K562 (cell line): ENCODE measurements at regions not wholly inside any gene's neighbourhood (a gene's known extent, or its start where the extent isn't known, plus 50 kb on each side); places are given as distances from the start of the nearest gene placed in this dataset.

ENCODE experiments used
- ADNP ChIP-seq: fragments of 200-800 bp; sonication (Bioruptor generic); IDR thresholded peaks from 2 replicates; pipeline ENCODE4 v1.6.1; 2016; ENCODE audit warnings: missing genetic modification characterization, missing compliant biosample characterization
- ATF7 ChIP-seq: fragments of 450-650 bp; IDR thresholded peaks from 2 replicates; pipeline ENCODE4 v1.7.1; 2014; ENCODE audit warnings: mild to moderate bottlenecking, moderate library complexity
- DNMT1 ChIP-seq: fragments of 450-650 bp; IDR thresholded peaks from 2 replicates; pipeline ENCODE4 v1.6.1; 2016; ENCODE audit warnings: antibody characterized with exemption, mild to moderate bottlenecking
- EP300 ChIP-seq: IDR thresholded peaks from 2 replicates; pipeline ENCODE4 v1.6.1; 2012; ENCODE audit warnings: low read length, improper control_type of control experiment
- FIP1L1 ChIP-seq: fragments of 200-400 bp; formaldehyde crosslinking; IDR thresholded peaks from 2 replicates; pipeline ENCODE4 v1.6.1; 2018; ENCODE audit warnings: mild to moderate bottlenecking, low read depth, low read length; ENCODE audit not compliant: poor library complexity, severe bottlenecking
- HLTF ChIP-seq: fragments of 450-650 bp; IDR thresholded peaks from 2 replicates; pipeline ENCODE4 v1.6.1; 2016
- ID3 ChIP-seq, 2 experiments: fragments of 250-450 bp in 1 of 2; fragments of 450-650 bp in 1 of 2; sonication (Bioruptor Pico) in 1 of 2; IDR thresholded peaks; 2 replicates each; pipeline versions ENCODE4 v1.6.1 to v1.8.0; 2016 to 2021; ENCODE audit warnings: mild to moderate bottlenecking in 2 of 2, moderate library complexity in 2 of 2, missing compliant biosample characterization in 1 of 2, missing genetic modification characterization in 1 of 2
- KDM5B ChIP-seq: fragments of 200-600 bp; sonication (generic); IDR thresholded peaks from 2 replicates; pipeline ENCODE4 v1.6.1; 2012; ENCODE audit warnings: low read depth, mild to moderate bottlenecking, moderate library complexity, low read length, control low read depth, inconsistent platforms; ENCODE audit not compliant: insufficient replicate concordance
- MAFF ChIP-seq: IDR thresholded peaks from 2 replicates; pipeline ENCODE4 v1.6.1; 2012; ENCODE audit warnings: low read length, improper control_type of control experiment
- MAZ ChIP-seq, 2 experiments: fragments of 450-650 bp in 1 of 2; sonication (generic) in 1 of 2; formaldehyde crosslinking; IDR thresholded peaks in 1 of 2; conservative IDR thresholded peaks in 1 of 2; 2 replicates each; pipeline versions ENCODE4 v1.4.0 to v1.5.0; 2020; ENCODE audit warnings: mild to moderate bottlenecking in 1 of 2, missing genetic modification reagents in 1 of 2
- MTF1 ChIP-seq: fragments of 250-450 bp; sonication (Bioruptor Pico); IDR thresholded peaks from 2 replicates; pipeline ENCODE4 v1.9.0; 2021; ENCODE audit warnings: moderate library complexity, mild to moderate bottlenecking, inconsistent platforms, borderline replicate concordance
- NCOR1 ChIP-seq: fragments of 450-650 bp; IDR thresholded peaks from 2 replicates; pipeline ENCODE4 v1.6.1; 2016; ENCODE audit warnings: mild to moderate bottlenecking, moderate library complexity
- NONO ChIP-seq, 2 experiments: fragments of 200-400 bp in 1 of 2; fragments of 450-650 bp in 1 of 2; formaldehyde crosslinking in 1 of 2; IDR thresholded peaks; 2 replicates each; pipeline ENCODE4 v1.6.1; 2017; ENCODE audit warnings: low read depth in 2 of 2, mild to moderate bottlenecking in 2 of 2, moderate library complexity in 2 of 2, low read length in 1 of 2
- SAFB2 ChIP-seq: fragments of 200-400 bp; formaldehyde crosslinking; IDR thresholded peaks from 2 replicates; pipeline ENCODE4 v1.6.1; 2018; ENCODE audit warnings: borderline replicate concordance, low read length, low read depth, moderate library complexity; ENCODE audit not compliant: severe bottlenecking
- STAG1 ChIP-seq: sonication (generic); formaldehyde crosslinking; IDR thresholded peaks from 2 replicates; pipeline ENCODE4 v1.5.0; 2020; ENCODE audit warnings: missing genetic modification reagents, borderline replicate concordance
- TBL1XR1 ChIP-seq, 2 experiments: IDR thresholded peaks; 2 replicates each; pipeline ENCODE4 v1.6.1; 2012; ENCODE audit warnings: improper control_type of control experiment in 2 of 2, low read length in 2 of 2, mild to moderate bottlenecking in 1 of 2
- XRCC3 ChIP-seq: fragments of 450-650 bp; IDR thresholded peaks from 2 replicates; pipeline ENCODE4 v1.6.1; 2017; ENCODE audit warnings: mild to moderate bottlenecking, moderate library complexity
- ZKSCAN3 ChIP-seq: fragments of 250-450 bp; sonication (Bioruptor Pico); IDR thresholded peaks from 2 replicates; pipeline ENCODE4 v1.4.0; 2020
- ZNF699 ChIP-seq: fragments of 250-450 bp; sonication (Bioruptor Pico); IDR thresholded peaks from 2 replicates; pipeline ENCODE4 v1.8.0; 2021; ENCODE audit warnings: mild to moderate bottlenecking, moderate library complexity; ENCODE audit not compliant: insufficient replicate concordance
- TF ChIP-seq, protein P1 (sequence below): fragments of 250-450 bp; sonication (Bioruptor Pico); IDR thresholded peaks from 2 replicates; pipeline ENCODE4 v1.5.0; 2022; ENCODE audit warnings: mild to moderate bottlenecking
- TF ChIP-seq, protein P2 (sequence below): fragments of 200-800 bp; sonication (Bioruptor generic); IDR thresholded peaks from 2 replicates; pipeline ENCODE4 v1.6.1; 2017; ENCODE audit warnings: missing genetic modification characterization, missing compliant biosample characterization
- TF ChIP-seq, protein P3 (sequence below): fragments of 250-450 bp; sonication (Bioruptor Pico); IDR thresholded peaks from 2 replicates; pipeline ENCODE4 v1.4.0; 2020; ENCODE audit warnings: mild to moderate bottlenecking

GRCh38 chr1:22285549-22286396, 142.9 kb upstream of the WNT4 start (continued):
- TF ChIP-seq ID3 (CRISPR knock-in tag; IDR thresholded peaks at IDR 0.05): no peak
- no peak; the same call in 1 of the 2 replicates for TF ChIP-seq ID3 (tag; IDR thresholded peaks at IDR 0.05)
- TF ChIP-seq ATF7: no peak; the same call in 1 of the 2 replicates
- no peak; the same call in 1 of the 2 replicates for TF ChIP-seq NCOR1
- no peak for TF ChIP-seq KDM5B
- TF ChIP-seq, protein P1, sequence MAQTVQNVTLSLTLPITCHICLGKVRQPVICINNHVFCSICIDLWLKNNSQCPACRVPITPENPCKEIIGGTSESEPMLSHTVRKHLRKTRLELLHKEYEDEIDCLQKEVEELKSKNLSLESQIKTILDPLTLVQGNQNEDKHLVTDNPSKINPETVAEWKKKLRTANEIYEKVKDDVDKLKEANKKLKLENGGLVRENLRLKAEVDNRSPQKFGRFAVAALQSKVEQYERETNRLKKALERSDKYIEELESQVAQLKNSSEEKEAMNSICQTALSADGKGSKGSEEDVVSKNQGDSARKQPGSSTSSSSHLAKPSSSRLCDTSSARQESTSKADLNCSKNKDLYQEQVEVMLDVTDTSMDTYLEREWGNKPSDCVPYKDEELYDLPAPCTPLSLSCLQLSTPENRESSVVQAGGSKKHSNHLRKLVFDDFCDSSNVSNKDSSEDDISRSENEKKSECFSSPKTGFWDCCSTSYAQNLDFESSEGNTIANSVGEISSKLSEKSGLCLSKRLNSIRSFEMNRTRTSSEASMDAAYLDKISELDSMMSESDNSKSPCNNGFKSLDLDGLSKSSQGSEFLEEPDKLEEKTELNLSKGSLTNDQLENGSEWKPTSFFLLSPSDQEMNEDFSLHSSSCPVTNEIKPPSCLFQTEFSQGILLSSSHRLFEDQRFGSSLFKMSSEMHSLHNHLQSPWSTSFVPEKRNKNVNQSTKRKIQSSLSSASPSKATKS (CRISPR knock-in tag): no peak
- no peak for TF ChIP-seq ZKSCAN3 (CRISPR knock-in tag)
- TF ChIP-seq, protein P2, sequence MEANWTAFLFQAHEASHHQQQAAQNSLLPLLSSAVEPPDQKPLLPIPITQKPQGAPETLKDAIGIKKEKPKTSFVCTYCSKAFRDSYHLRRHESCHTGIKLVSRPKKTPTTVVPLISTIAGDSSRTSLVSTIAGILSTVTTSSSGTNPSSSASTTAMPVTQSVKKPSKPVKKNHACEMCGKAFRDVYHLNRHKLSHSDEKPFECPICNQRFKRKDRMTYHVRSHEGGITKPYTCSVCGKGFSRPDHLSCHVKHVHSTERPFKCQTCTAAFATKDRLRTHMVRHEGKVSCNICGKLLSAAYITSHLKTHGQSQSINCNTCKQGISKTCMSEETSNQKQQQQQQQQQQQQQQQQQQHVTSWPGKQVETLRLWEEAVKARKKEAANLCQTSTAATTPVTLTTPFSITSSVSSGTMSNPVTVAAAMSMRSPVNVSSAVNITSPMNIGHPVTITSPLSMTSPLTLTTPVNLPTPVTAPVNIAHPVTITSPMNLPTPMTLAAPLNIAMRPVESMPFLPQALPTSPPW (CRISPR knock-in tag): peak; percentile 65
- TF ChIP-seq EP300: peak; percentile 52
- no peak for TF ChIP-seq SAFB2
- no peak for TF ChIP-seq MAZ (CRISPR knock-in tag; conservative IDR thresholded peaks at IDR 0.05 in 1 of 2, IDR thresholded peaks at IDR 0.05 in 1 of 2)
- peak in 1 of 2 experiments; percentile 32; a peak in 1 of 4 replicates for TF ChIP-seq NONO (IDR thresholded peaks at IDR 0.05; ENCODE audit: low read depth in 2 of 2, low read length in 1 of 2)
- TF ChIP-seq ZNF699 (CRISPR knock-in tag): no peak
- TF ChIP-seq HLTF: no peak
- TF ChIP-seq STAG1 (CRISPR knock-in tag): no peak
- TF ChIP-seq ADNP (tag): peak; percentile 88
- TF ChIP-seq, protein P3, sequence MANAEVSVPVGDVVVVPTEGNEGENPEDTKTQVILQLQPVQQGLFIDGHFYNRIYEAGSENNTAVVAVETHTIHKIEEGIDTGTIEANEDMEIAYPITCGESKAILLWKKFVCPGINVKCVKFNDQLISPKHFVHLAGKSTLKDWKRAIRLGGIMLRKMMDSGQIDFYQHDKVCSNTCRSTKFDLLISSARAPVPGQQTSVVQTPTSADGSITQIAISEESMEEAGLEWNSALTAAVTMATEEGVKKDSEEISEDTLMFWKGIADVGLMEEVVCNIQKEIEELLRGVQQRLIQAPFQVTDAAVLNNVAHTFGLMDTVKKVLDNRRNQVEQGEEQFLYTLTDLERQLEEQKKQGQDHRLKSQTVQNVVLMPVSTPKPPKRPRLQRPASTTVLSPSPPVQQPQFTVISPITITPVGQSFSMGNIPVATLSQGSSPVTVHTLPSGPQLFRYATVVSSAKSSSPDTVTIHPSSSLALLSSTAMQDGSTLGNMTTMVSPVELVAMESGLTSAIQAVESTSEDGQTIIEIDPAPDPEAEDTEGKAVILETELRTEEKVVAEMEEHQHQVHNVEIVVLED (CRISPR knock-in tag): peak; percentile 23; the same call in 1 of the 2 replicates
- no peak for TF ChIP-seq FIP1L1
- TF ChIP-seq TBL1XR1 (IDR thresholded peaks at IDR 0.05; ENCODE audit: low read length in 2 of 2): no peak
- TF ChIP-seq MTF1: no peak
- TF ChIP-seq XRCC3: no peak
- TF ChIP-seq MAFF: no peak
- no peak for TF ChIP-seq DNMT1
